ENCODE measurements at regions not wholly inside any gene's neighbourhood (a gene's known extent, or its start where the extent isn't known, plus 50 kb on each side); places are given as distances from the start of the nearest gene placed in this dataset.

DNA sequence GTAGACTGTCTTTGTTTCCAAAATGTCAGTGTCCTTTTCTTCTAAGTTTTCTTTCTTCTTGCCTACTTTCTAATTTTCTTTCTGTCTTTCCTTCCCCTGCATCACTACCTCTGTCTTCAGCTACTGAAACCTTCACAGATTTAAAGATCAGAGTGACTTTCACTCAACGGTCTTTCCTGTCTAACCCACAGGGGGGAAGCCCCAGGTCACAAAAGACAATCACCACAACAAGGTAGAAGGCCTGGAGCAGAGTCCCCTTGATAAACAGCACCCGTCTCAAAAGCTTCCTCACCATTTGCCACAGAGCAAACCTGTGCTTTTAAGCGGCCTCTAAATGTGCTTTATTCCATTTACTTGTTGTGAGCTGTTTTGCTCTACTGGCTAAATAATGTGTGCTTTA is 665.4 kb downstream of the BCL11A start (continued):
- TF ChIP-seq, protein P1, sequence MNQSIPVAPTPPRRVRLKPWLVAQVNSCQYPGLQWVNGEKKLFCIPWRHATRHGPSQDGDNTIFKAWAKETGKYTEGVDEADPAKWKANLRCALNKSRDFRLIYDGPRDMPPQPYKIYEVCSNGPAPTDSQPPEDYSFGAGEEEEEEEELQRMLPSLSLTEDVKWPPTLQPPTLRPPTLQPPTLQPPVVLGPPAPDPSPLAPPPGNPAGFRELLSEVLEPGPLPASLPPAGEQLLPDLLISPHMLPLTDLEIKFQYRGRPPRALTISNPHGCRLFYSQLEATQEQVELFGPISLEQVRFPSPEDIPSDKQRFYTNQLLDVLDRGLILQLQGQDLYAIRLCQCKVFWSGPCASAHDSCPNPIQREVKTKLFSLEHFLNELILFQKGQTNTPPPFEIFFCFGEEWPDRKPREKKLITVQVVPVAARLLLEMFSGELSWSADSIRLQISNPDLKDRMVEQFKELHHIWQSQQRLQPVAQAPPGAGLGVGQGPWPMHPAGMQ (IDR thresholded peaks at IDR 0.05; ENCODE audit: borderline replicate concordance) = no peak
- TF ChIP-seq, protein P2, sequence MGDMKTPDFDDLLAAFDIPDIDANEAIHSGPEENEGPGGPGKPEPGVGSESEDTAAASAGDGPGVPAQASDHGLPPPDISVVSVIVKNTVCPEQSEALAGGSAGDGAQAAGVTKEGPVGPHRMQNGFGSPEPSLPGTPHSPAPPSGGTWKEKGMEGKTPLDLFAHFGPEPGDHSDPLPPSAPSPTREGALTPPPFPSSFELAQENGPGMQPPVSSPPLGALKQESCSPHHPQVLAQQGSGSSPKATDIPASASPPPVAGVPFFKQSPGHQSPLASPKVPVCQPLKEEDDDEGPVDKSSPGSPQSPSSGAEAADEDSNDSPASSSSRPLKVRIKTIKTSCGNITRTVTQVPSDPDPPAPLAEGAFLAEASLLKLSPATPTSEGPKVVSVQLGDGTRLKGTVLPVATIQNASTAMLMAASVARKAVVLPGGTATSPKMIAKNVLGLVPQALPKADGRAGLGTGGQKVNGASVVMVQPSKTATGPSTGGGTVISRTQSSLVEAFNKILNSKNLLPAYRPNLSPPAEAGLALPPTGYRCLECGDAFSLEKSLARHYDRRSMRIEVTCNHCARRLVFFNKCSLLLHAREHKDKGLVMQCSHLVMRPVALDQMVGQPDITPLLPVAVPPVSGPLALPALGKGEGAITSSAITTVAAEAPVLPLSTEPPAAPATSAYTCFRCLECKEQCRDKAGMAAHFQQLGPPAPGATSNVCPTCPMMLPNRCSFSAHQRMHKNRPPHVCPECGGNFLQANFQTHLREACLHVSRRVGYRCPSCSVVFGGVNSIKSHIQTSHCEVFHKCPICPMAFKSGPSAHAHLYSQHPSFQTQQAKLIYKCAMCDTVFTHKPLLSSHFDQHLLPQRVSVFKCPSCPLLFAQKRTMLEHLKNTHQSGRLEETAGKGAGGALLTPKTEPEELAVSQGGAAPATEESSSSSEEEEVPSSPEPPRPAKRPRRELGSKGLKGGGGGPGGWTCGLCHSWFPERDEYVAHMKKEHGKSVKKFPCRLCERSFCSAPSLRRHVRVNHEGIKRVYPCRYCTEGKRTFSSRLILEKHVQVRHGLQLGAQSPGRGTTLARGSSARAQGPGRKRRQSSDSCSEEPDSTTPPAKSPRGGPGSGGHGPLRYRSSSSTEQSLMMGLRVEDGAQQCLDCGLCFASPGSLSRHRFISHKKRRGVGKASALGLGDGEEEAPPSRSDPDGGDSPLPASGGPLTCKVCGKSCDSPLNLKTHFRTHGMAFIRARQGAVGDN (IDR thresholded peaks at IDR 0.05) = no peak
- TF ChIP-seq ELK1 (IDR thresholded peaks at IDR 0.05; ENCODE audit: low read depth, low read length) (no peak), ZNF592 (IDR thresholded peaks at IDR 0.05) (no peak), WRNIP1 (IDR thresholded peaks at IDR 0.05; ENCODE audit: borderline replicate concordance, low read depth, low read length) (no peak), RCOR1 (conservative IDR thresholded peaks at IDR 0.05; ENCODE audit: low read depth, low read length) (no peak), NFIC (IDR thresholded peaks at IDR 0.05; ENCODE audit: low read depth, low read length) (0 out of 2 replicates have a peak, but pooled peaks have one; percentile 38), BHLHE40 (IDR thresholded peaks at IDR 0.05; ENCODE audit: borderline replicate concordance in 1 of 2, low read depth in 2 of 2, low read length in 1 of 2) (no peak), TBL1XR1 (IDR thresholded peaks at IDR 0.05; ENCODE audit: low read depth, low read length) (0 out of 2 replicates have a peak, but pooled peaks have one; percentile 49), RBBP5 (conservative IDR thresholded peaks at IDR 0.05) (no peak), TAF1 (IDR thresholded peaks at IDR 0.05; ENCODE audit: borderline replicate concordance, low read depth, low read length) (no peak), FOXM1 (IDR thresholded peaks at IDR 0.05; ENCODE audit: low read depth, low read length) (no peak), NFXL1 (IDR thresholded peaks at IDR 0.05; ENCODE audit: borderline replicate concordance) (no peak), MXI1 (IDR thresholded peaks at IDR 0.05; ENCODE audit: low read depth, low read length) (no peak), RUNX3 (IDR thresholded peaks at IDR 0.05; ENCODE audit: low read length) (peak; percentile 91), RELA (IDR thresholded peaks at IDR 0.05; ENCODE audit: borderline replicate concordance, partially characterized antibody) (no peak)
- TF ChIP-seq, protein P3, sequence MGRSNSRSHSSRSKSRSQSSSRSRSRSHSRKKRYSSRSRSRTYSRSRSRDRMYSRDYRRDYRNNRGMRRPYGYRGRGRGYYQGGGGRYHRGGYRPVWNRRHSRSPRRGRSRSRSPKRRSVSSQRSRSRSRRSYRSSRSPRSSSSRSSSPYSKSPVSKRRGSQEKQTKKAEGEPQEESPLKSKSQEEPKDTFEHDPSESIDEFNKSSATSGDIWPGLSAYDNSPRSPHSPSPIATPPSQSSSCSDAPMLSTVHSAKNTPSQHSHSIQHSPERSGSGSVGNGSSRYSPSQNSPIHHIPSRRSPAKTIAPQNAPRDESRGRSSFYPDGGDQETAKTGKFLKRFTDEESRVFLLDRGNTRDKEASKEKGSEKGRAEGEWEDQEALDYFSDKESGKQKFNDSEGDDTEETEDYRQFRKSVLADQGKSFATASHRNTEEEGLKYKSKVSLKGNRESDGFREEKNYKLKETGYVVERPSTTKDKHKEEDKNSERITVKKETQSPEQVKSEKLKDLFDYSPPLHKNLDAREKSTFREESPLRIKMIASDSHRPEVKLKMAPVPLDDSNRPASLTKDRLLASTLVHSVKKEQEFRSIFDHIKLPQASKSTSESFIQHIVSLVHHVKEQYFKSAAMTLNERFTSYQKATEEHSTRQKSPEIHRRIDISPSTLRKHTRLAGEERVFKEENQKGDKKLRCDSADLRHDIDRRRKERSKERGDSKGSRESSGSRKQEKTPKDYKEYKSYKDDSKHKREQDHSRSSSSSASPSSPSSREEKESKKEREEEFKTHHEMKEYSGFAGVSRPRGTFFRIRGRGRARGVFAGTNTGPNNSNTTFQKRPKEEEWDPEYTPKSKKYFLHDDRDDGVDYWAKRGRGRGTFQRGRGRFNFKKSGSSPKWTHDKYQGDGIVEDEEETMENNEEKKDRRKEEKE (IDR thresholded peaks at IDR 0.05) = no peak

Data from GM12878 (cell line).